HEK293 (cell line): ENCODE measurements at regions not wholly inside any gene's neighbourhood (a gene's known extent, or its start where the extent isn't known, plus 50 kb on each side); places are given as distances from the start of the nearest gene placed in this dataset.
A peak's percentile ranks its signal among the peaks of the same experiment; 100 is the strongest.

Experiments
- CTCF ChIA-PET: fragments of 350-600 bp; formaldehyde crosslinking; extraction: SDS; loops from one replicate; lab custom pipeline; 2021; ENCODE audit warnings: antibody characterized with exemption; lab: Yijun Ruan, JAX
- POLR2A ChIA-PET: fragments of 300-600 bp; formaldehyde crosslinking; extraction: SDS; loops from one replicate; lab custom pipeline; 2020; ENCODE audit warnings: antibody characterized with exemption, inconsistent platforms; lab: Yijun Ruan, JAX
- H3K27ac ChIP-seq: fragments of 200-500 bp; sonication (Bioruptor generic); 2 replicates; pipeline ENCODE4 v1.5.1; 2014; ENCODE audit warnings: low read depth, low read length, control low read depth, inconsistent platforms; ENCODE audit errors: extremely low read depth
- H3K36me3 ChIP-seq, 2 experiments: fragments of 200-500 bp in 1 of 2; sonication (Bioruptor generic) in 1 of 2; 1 replicate in 1 of 2; 2 replicates in 1 of 2; pipeline ENCODE4 v1.5.1; 2014 to 2017; ENCODE audit warnings: inconsistent platforms in 2 of 2, low read length in 2 of 2; ENCODE audit not compliant: control insufficient read depth in 2 of 2, insufficient read depth in 1 of 2
- H3K4me1 ChIP-seq: fragments of 200-500 bp; sonication (Bioruptor generic); 2 replicates; pipeline ENCODE4 v1.5.1; 2014; ENCODE audit warnings: mild to moderate bottlenecking, low read length, inconsistent platforms; ENCODE audit not compliant: control insufficient read depth, insufficient read depth
- H3K4me3 ChIP-seq: 2 replicates; pipeline ENCODE4 v1.5.1; 2011; ENCODE audit warnings: low read depth, mild to moderate bottlenecking, control low read depth, low read length, moderate library complexity
- H3K9me3 ChIP-seq: fragments of 200-500 bp; sonication (Bioruptor generic); 2 replicates; pipeline ENCODE4 v1.5.1; 2014; ENCODE audit warnings: low read depth, low read length, inconsistent platforms; ENCODE audit not compliant: control insufficient read depth, insufficient read depth
- IKZF3 ChIP-seq: fragments of 450-650 bp; IDR thresholded peaks from 2 replicates; pipeline ENCODE4 v1.5.0; 2018; ENCODE audit warnings: missing biosample characterization, mild to moderate bottlenecking, missing genetic modification characterization, moderate library complexity
- KLF9 ChIP-seq: fragments of 450-650 bp; formaldehyde crosslinking; IDR thresholded peaks from 2 replicates; pipeline ENCODE4 v1.5.1; 2016; ENCODE audit warnings: missing biosample characterization, missing genetic modification characterization, low read depth
- SETDB1 ChIP-seq: IDR thresholded peaks from one replicate; pipeline ENCODE4 v1.6.1; 2017; ENCODE audit warnings: mild to moderate bottlenecking, low read length, moderate library complexity, mixed read lengths; ENCODE audit not compliant: insufficient read length
- SP2 ChIP-seq: fragments of 450-650 bp; formaldehyde crosslinking; IDR thresholded peaks from 2 replicates; pipeline ENCODE4 v1.5.1; 2016; ENCODE audit warnings: missing biosample characterization, missing genetic modification characterization
- TCF7L2 ChIP-seq: IDR thresholded peaks from 2 replicates; pipeline ENCODE4 v1.6.1; 2011; ENCODE audit warnings: low read depth, mild to moderate bottlenecking, inconsistent platforms, low read length, moderate library complexity, borderline replicate concordance
- ZBTB10 ChIP-seq: fragments of 450-650 bp; formaldehyde crosslinking; IDR thresholded peaks from 2 replicates; pipeline ENCODE4 v1.5.1; 2016; ENCODE audit warnings: missing biosample characterization, missing genetic modification characterization
- ZFHX2 ChIP-seq: fragments of 450-650 bp; formaldehyde crosslinking; conservative IDR thresholded peaks from 2 replicates; pipeline ENCODE4 v1.5.1; 2016; ENCODE audit warnings: missing biosample characterization, missing genetic modification characterization
- ZIC2 ChIP-seq: fragments of 450-650 bp; formaldehyde crosslinking; IDR thresholded peaks from 2 replicates; pipeline ENCODE4 v1.5.1; 2016; ENCODE audit warnings: missing biosample characterization, missing genetic modification characterization
- ZNF184 ChIP-seq: fragments of 450-650 bp; IDR thresholded peaks from 2 replicates; pipeline ENCODE4 v1.5.1; 2018; ENCODE audit warnings: missing biosample characterization, mild to moderate bottlenecking, missing genetic modification characterization
- ZNF2 ChIP-seq: fragments of 450-650 bp; formaldehyde crosslinking; IDR thresholded peaks from 2 replicates; pipeline ENCODE4 v1.5.1; 2016; ENCODE audit warnings: missing biosample characterization, missing genetic modification characterization
- ZNF24 ChIP-seq: fragments of 450-650 bp; formaldehyde crosslinking; IDR thresholded peaks from 2 replicates; pipeline ENCODE4 v1.5.1; 2016; ENCODE audit warnings: missing biosample characterization, missing genetic modification characterization
- ZNF324 ChIP-seq: fragments of 450-650 bp; formaldehyde crosslinking; IDR thresholded peaks from 2 replicates; pipeline ENCODE4 v1.5.1; 2016; ENCODE audit warnings: missing biosample characterization, missing genetic modification characterization
- ZNF341 ChIP-seq: fragments of 450-650 bp; formaldehyde crosslinking; IDR thresholded peaks from 2 replicates; pipeline ENCODE4; 2016; ENCODE audit warnings: low read depth, missing biosample characterization, missing genetic modification characterization
- ZNF529 ChIP-seq: fragments of 450-650 bp; formaldehyde crosslinking; IDR thresholded peaks from 2 replicates; pipeline ENCODE4 v1.5.1; 2017; ENCODE audit warnings: missing genetic modification characterization, missing biosample characterization; ENCODE audit not compliant: insufficient replicate concordance
- ZNF664 ChIP-seq: fragments of 450-650 bp; formaldehyde crosslinking; IDR thresholded peaks from 2 replicates; pipeline ENCODE4 v1.5.1; 2016; ENCODE audit warnings: missing biosample characterization, missing genetic modification characterization
- ZNF76 ChIP-seq: fragments of 450-650 bp; formaldehyde crosslinking; IDR thresholded peaks from 2 replicates; pipeline ENCODE4; 2016; ENCODE audit warnings: low read depth, missing biosample characterization, missing genetic modification characterization, borderline replicate concordance
- ZSCAN16 ChIP-seq: fragments of 450-650 bp; formaldehyde crosslinking; IDR thresholded peaks from 2 replicates; pipeline ENCODE4 v1.5.1; 2016; ENCODE audit warnings: missing biosample characterization, missing genetic modification characterization
- ZXDB ChIP-seq: fragments of 450-650 bp; formaldehyde crosslinking; IDR thresholded peaks from 2 replicates; pipeline ENCODE4 v1.5.1; 2016; ENCODE audit warnings: missing biosample characterization, missing genetic modification characterization
- TF ChIP-seq, protein P1 (sequence below): sonication (generic); formaldehyde crosslinking; IDR thresholded peaks from 2 replicates; pipeline ENCODE4 v1.8.1; 2022; ENCODE audit warnings: mild to moderate bottlenecking, moderate library complexity, missing genetic modification reagents

- CTCF ChIA-PET: no interaction called here
- H3K27ac ChIP-seq: no peak overlapping the region
- no peak overlapping the region for H3K4me3 ChIP-seq
- H3K4me1 ChIP-seq: no peaks in the 10 kb centered on the region
- POLR2A ChIA-PET: no interaction called here
- H3K9me3 ChIP-seq: no peaks in the 10 kb centered on the region
- TF ChIP-seq SETDB1 (peak; percentile 81), ZNF529 (tag by site-specific recombination) (peak; percentile 82), IKZF3 (no peak)
- no peaks in the 10 kb centered on the region for H3K36me3 ChIP-seq
These were observed 436.0 kb upstream of the SEMA6A start for GRCh38 chr5:117010574-117010973.

GRCh38 chr5:116998024-116998423, 423.4 kb upstream of the SEMA6A start:
- no peaks in the 10 kb centered on the region for H3K4me1 ChIP-seq
- no peak overlapping the region for H3K27ac ChIP-seq
- no peaks in the 10 kb centered on the region for H3K9me3 ChIP-seq
- no peaks in the 10 kb centered on the region for H3K36me3 ChIP-seq
- CTCF ChIA-PET: no interaction called here
- TF ChIP-seq, protein P1, sequence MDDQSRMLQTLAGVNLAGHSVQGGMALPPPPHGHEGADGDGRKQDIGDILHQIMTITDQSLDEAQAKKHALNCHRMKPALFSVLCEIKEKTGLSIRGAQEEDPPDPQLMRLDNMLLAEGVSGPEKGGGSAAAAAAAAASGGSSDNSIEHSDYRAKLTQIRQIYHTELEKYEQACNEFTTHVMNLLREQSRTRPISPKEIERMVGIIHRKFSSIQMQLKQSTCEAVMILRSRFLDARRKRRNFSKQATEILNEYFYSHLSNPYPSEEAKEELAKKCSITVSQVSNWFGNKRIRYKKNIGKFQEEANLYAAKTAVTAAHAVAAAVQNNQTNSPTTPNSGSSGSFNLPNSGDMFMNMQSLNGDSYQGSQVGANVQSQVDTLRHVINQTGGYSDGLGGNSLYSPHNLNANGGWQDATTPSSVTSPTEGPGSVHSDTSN (CRISPR knock-in tag): no peak
- no peak for TF ChIP-seq KLF9 (tag by site-specific recombination)
- TF ChIP-seq, all 188 proteins: peak for 0
- POLR2A ChIA-PET: no interaction called here
- no peak overlapping the region for H3K4me3 ChIP-seq

- H3K36me3 ChIP-seq: no peaks in the 10 kb centered on the region
- no peaks in the 10 kb centered on the region for H3K4me1 ChIP-seq
- TF ChIP-seq ZNF24 (tag by site-specific recombination) (no peak), ZNF664 (tag by site-specific recombination) (no peak), ZNF184 (no peak), ZNF76 (tag by site-specific recombination) (no peak), ZNF2 (no peak), ZSCAN16 (no peak), ZIC2 (tag by site-specific recombination) (no peak), ZBTB10 (tag by site-specific recombination) (no peak)
- ChIA-PET CTCF (no interaction called here), POLR2A (no interaction called here)
- no peak overlapping the region for H3K4me3 ChIP-seq
- H3K27ac ChIP-seq: no peak overlapping the region
- H3K9me3 ChIP-seq: no peaks in the 10 kb centered on the region
These were observed 418.1 kb upstream of the SEMA6A start for GRCh38 chr5:116992681-116993080.

DNA sequence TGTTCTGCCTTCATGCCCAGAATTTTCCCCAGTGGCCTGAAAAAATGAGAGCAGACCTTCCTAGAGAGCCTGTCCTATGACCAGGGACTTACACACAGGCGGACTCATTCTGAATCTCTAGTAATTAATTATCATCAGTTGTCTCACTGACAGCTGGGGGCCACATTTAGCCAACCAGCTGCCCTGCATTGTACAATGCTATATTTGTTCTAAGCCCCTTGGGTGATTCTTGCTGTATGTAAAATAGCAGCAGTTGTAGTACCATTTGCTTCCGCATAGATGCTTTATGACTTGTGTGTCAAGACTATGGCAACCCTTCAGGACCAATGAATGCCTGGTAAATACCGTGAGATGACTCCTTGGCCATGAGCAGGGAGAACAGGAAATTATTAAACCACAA, 415.4 kb upstream of the SEMA6A start:
- Histone ChIP-seq H3K36me3 (no peaks in the 10 kb centered on the region), H3K9me3 (no peaks in the 10 kb centered on the region), H3K4me1 (no peaks in the 10 kb centered on the region), H3K4me3 (no peak overlapping the region), H3K27ac (no peak overlapping the region)
- POLR2A ChIA-PET: no interaction called here
- no peak for TF ChIP-seq SP2
- no peak for TF ChIP-seq ZXDB (tag by site-specific recombination)
- no peak for TF ChIP-seq TCF7L2
- TF ChIP-seq ZFHX2 (tag by site-specific recombination): no peak
- no peak for TF ChIP-seq ZNF324 (tag by site-specific recombination)
- no peak for TF ChIP-seq ZNF341 (tag by site-specific recombination)
- CTCF ChIA-PET: no interaction called here
